ENCODE measurements at regions not wholly inside any gene's neighbourhood (a gene's known extent, or its start where the extent isn't known, plus 50 kb on each side); places are given as distances from the start of the nearest gene placed in this dataset.

DNA sequence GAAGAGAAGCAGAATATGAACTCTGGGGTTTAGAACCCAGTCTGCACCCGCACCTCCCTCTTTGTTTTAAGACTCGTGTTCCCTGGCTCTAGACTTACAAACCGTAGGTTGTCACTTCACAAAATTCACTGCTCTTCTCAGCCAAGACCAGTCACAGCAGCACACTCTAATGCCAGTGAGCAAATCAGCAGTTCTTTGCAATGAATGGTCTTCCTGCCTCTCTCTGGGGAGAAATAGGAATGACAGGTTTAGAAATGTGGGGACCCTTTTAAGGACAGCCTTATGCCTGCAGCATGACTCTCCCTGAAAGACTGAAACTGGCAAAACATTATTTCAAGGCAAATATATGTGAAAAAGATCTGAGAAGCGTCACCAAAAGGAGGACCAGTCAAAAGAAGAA lies 156.9 kb downstream of the KCTD15 start:
- intact Hi-C loops (cut with DNase I): no loop called here
- H3K4me1 ChIP-seq: peaks cover 6% of the 10 kb centered on the region
- H3K4me3 ChIP-seq: no peak overlapping the region
- H3K9me3 ChIP-seq: no peaks in the 10 kb centered on the region
- ATAC-seq (no peak), DNase-seq (peak in 1 of 4 donors; percentile 15)
- no peak for TF ChIP-seq POLR2A (IDR thresholded peaks at IDR 0.05)
- TF ChIP-seq, protein P1, sequence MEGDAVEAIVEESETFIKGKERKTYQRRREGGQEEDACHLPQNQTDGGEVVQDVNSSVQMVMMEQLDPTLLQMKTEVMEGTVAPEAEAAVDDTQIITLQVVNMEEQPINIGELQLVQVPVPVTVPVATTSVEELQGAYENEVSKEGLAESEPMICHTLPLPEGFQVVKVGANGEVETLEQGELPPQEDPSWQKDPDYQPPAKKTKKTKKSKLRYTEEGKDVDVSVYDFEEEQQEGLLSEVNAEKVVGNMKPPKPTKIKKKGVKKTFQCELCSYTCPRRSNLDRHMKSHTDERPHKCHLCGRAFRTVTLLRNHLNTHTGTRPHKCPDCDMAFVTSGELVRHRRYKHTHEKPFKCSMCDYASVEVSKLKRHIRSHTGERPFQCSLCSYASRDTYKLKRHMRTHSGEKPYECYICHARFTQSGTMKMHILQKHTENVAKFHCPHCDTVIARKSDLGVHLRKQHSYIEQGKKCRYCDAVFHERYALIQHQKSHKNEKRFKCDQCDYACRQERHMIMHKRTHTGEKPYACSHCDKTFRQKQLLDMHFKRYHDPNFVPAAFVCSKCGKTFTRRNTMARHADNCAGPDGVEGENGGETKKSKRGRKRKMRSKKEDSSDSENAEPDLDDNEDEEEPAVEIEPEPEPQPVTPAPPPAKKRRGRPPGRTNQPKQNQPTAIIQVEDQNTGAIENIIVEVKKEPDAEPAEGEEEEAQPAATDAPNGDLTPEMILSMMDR (IDR thresholded peaks at IDR 0.05): peak in 4 of 7 experiments; percentile 21 to 53 (median 37)
- WGBS, 2 donors: 48 to 50% methylated on average over 4 of the region's 4 CpGs
- no peaks in the 10 kb centered on the region for H3K27me3 ChIP-seq
- H3K36me3 ChIP-seq (replicated peaks in 1 of 2; ENCODE audit: insufficient read depth in 1 of 2, low read depth in 2 of 2): no peaks in the 10 kb centered on the region
- no peak overlapping the region for H3K27ac ChIP-seq

DNA sequence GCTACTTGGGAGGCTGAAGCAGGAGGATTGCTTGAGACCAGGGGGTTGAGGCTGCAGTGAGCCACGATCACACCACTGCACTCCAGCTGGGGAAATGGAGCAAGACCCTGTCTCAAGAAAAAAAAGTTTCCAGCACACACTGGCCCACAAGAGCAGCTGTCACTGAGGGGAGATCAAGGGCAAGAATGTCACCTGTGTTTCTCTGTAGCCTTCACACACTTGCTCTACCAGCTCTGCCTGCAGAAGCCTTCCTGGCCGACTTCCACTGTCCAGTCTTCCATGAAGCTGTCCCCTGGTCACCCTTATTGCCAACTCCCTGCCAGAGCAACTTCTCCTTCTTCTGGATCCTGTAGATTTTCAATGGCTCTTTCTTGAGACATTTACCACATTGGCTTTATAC lies 158.0 kb downstream of the KCTD15 start:
- intact Hi-C loops (cut with DNase I): no loop called here
- H3K4me1 ChIP-seq: peaks cover 6% of the 10 kb centered on the region
- H3K36me3 ChIP-seq (replicated peaks in 1 of 2; ENCODE audit: insufficient read depth in 1 of 2, low read depth in 2 of 2): no peaks in the 10 kb centered on the region
- WGBS, 2 donors: 42 to 44% methylated on average over 2 of the region's 2 CpGs
- H3K4me3 ChIP-seq: no peak overlapping the region
- H3K27me3 ChIP-seq: no peaks in the 10 kb centered on the region
- H3K27ac ChIP-seq: peak overlapping the region in 1 of 4 donors; percentile 10
- peak; percentile 47 for ATAC-seq
- TF ChIP-seq, protein P1 (IDR thresholded peaks at IDR 0.05): no peak
- no peak for TF ChIP-seq POLR2A (IDR thresholded peaks at IDR 0.05)
- peak; percentile 31 to 74 (median 46) for DNase-seq
- H3K9me3 ChIP-seq: no peaks in the 10 kb centered on the region

DNA sequence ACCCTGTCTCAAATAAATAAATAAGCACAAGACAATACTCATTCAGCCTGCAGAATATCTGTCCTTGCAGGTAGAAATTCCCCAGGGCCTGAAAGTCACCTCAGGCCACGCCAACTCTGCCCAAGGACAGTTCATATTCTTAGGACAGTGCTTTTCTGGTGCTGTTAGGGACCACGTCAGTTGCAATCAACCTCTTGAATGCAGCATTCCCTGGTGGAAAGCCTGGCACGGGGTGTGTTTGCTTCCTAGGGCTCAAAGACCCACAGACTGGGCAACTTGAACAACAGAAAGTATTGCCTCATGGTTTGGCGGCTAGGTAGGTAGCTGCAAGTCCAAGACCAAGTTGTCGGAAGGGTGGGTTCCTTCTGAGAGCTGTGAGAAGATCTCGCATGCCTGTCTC lies 160.3 kb downstream of the KCTD15 start:
- peaks cover 6% of the 10 kb centered on the region for H3K4me1 ChIP-seq
- 88 to 89% methylated on average over 6 of the region's 6 CpGs for WGBS, 2 donors
- intact Hi-C loops (cut with DNase I): no loop called here
- no peaks in the 10 kb centered on the region for H3K9me3 ChIP-seq
- no peak overlapping the region for H3K4me3 ChIP-seq
- no peak for ATAC-seq
- no peak overlapping the region for H3K27ac ChIP-seq
- H3K27me3 ChIP-seq: no peaks in the 10 kb centered on the region
- TF ChIP-seq POLR2A (IDR thresholded peaks at IDR 0.05): no peak
- TF ChIP-seq, protein P1 (IDR thresholded peaks at IDR 0.05): no peak
- no peak for DNase-seq
- no peaks in the 10 kb centered on the region for H3K36me3 ChIP-seq (replicated peaks in 1 of 2; ENCODE audit: insufficient read depth in 1 of 2, low read depth in 2 of 2)

DNA sequence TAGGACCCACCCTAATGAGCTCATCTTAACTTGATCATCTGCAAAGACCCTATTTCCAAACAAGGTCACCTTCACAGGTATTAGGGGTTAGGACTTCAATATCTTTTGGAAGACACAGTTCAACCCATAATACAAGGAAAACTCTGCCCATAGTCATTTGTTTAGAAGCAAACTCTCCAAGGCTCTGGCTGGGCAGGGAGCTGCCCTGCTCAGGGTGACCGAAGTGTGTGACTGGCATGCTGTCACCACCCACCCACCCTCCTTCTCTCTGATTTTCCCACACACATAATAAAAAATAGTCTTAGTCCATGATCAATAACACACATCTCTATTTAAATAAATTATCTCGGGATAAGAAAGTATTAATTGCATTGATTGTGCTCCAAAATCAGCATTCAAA lies 161.1 kb downstream of the KCTD15 start:
- no peak for TF ChIP-seq POLR2A (IDR thresholded peaks at IDR 0.05)
- intact Hi-C loops (cut with DNase I): no loop called here
- Histone ChIP-seq H3K4me1 (peaks cover 6% of the 10 kb centered on the region), H3K4me3 (no peak overlapping the region), H3K27ac (no peak overlapping the region), H3K9me3 (no peaks in the 10 kb centered on the region), H3K27me3 (no peaks in the 10 kb centered on the region), H3K36me3 (replicated peaks in 1 of 2; ENCODE audit: insufficient read depth in 1 of 2, low read depth in 2 of 2) (no peaks in the 10 kb centered on the region)
- WGBS, 2 donors: 47 to 51% methylated on average over 2 of the region's 2 CpGs
- DNase-seq (no peak), ATAC-seq (no peak)

DNA sequence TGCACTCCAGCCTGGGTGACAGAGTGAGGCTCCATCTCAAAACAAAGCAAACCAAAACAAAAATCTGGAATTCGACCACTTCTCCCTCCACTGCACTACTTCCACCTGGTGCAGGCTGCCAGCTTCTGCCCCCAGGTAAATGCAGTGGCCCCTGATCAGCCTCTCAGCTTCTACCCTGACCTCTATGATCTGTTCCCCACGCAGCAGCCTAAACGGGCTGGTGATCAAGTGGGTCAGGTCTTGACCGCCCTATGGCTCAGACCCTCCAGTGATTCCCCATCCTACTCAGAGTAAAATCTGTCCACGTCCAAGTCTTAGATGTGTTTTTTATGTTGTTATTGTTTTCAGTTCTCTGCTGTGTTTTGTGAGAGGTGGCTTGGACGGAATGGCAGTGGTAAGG lies 163.9 kb downstream of the KCTD15 start:
- ATAC-seq: no peak
- TF ChIP-seq POLR2A (IDR thresholded peaks at IDR 0.05): no peak
- TF ChIP-seq, protein P1 (IDR thresholded peaks at IDR 0.05): no peak
- no peaks in the 10 kb centered on the region for H3K4me1 ChIP-seq
- H3K9me3 ChIP-seq: no peaks in the 10 kb centered on the region
- 63 to 75% methylated on average over 6 of the region's 6 CpGs for WGBS, 2 donors
- no peaks in the 10 kb centered on the region for H3K36me3 ChIP-seq (replicated peaks in 1 of 2; ENCODE audit: insufficient read depth in 1 of 2, low read depth in 2 of 2)
- DNase-seq: no peak
- intact Hi-C loops (cut with DNase I): no loop called here
- H3K27ac ChIP-seq: no peak overlapping the region
- no peak overlapping the region for H3K4me3 ChIP-seq
- H3K27me3 ChIP-seq: no peaks in the 10 kb centered on the region
